ENCODE measurements at regions not wholly inside any gene's neighbourhood (a gene's known extent, or its start where the extent isn't known, plus 50 kb on each side); places are given as distances from the start of the nearest gene placed in this dataset.

- no peaks in the 10 kb centered on the region for H3K9me3 ChIP-seq (ENCODE audit: insufficient read depth, low read length)
- H3K79me2 ChIP-seq (ENCODE audit: insufficient read depth, low read length), result no peaks in the 10 kb centered on the region
- H3K9me2 ChIP-seq (replicated peaks; ENCODE audit: insufficient read depth, low read length), result no peaks in the 10 kb centered on the region
- H3K4me2 ChIP-seq (ENCODE audit: low read depth, low read length, poor library complexity, severe bottlenecking), result no peak overlapping the region
- H3K27me3 ChIP-seq (ENCODE audit: low read length), result no peaks in the 10 kb centered on the region
- TF ChIP-seq CTCF (IDR thresholded peaks at IDR 0.05; ENCODE audit: insufficient read depth, low read length, poor library complexity, severe bottlenecking) (no peak), EZH2phosphoT487 (conservative IDR thresholded peaks at IDR 0.05; ENCODE audit: low read length) (no peak)
- no peaks in the 10 kb centered on the region for H4K20me1 ChIP-seq (ENCODE audit: low read depth, low read length)
- H3K27ac ChIP-seq (ENCODE audit: low read depth, low read length), result no peak overlapping the region
- H3F3A ChIP-seq (ENCODE audit: insufficient read depth), result no peaks in the 10 kb centered on the region
- H2AFZ ChIP-seq (ENCODE audit: low read depth, low read length, severe bottlenecking), result no peak overlapping the region
- no peak overlapping the region for H3K4me3 ChIP-seq (ENCODE audit: insufficient read depth, low read length, poor library complexity, severe bottlenecking)
- no peak overlapping the region for H3K9ac ChIP-seq (ENCODE audit: low read length)
- no peaks in the 10 kb centered on the region for H3K36me3 ChIP-seq (ENCODE audit: low read length)
Observed at GRCh38 chr13:107003911-107004310, 436.0 kb upstream of the ARGLU1 start.

GRCh38 chr13:106998664-106999063 is 430.7 kb upstream of the ARGLU1 start:
- Histone ChIP-seq H3F3A (ENCODE audit: insufficient read depth) (no peaks in the 10 kb centered on the region), H3K4me3 (ENCODE audit: insufficient read depth, low read length, poor library complexity, severe bottlenecking) (no peak overlapping the region), H3K36me3 (ENCODE audit: low read length) (no peaks in the 10 kb centered on the region), H4K20me1 (ENCODE audit: low read depth, low read length) (no peaks in the 10 kb centered on the region), H3K4me2 (ENCODE audit: low read depth, low read length, poor library complexity, severe bottlenecking) (no peak overlapping the region), H3K27ac (ENCODE audit: low read depth, low read length) (no peak overlapping the region), H2AFZ (ENCODE audit: low read depth, low read length, severe bottlenecking) (no peak overlapping the region), H3K9me2 (replicated peaks; ENCODE audit: insufficient read depth, low read length) (no peaks in the 10 kb centered on the region), H3K27me3 (ENCODE audit: low read length) (no peaks in the 10 kb centered on the region), H3K9me3 (ENCODE audit: insufficient read depth, low read length) (no peaks in the 10 kb centered on the region), H3K79me2 (ENCODE audit: insufficient read depth, low read length) (no peaks in the 10 kb centered on the region), H3K9ac (ENCODE audit: low read length) (no peak overlapping the region)
- TF ChIP-seq CTCF (IDR thresholded peaks at IDR 0.05; ENCODE audit: insufficient read depth, low read length, poor library complexity, severe bottlenecking) (no peak), EZH2phosphoT487 (conservative IDR thresholded peaks at IDR 0.05; ENCODE audit: low read length) (no peak)

GRCh38 chr13:106997696-106998095 is 429.8 kb upstream of the ARGLU1 start:
- Histone ChIP-seq H4K20me1 (ENCODE audit: low read depth, low read length) (no peaks in the 10 kb centered on the region), H3K9me3 (ENCODE audit: insufficient read depth, low read length) (no peaks in the 10 kb centered on the region), H3F3A (ENCODE audit: insufficient read depth) (no peaks in the 10 kb centered on the region), H2AFZ (ENCODE audit: low read depth, low read length, severe bottlenecking) (no peak overlapping the region), H3K4me2 (ENCODE audit: low read depth, low read length, poor library complexity, severe bottlenecking) (no peak overlapping the region), H3K79me2 (ENCODE audit: insufficient read depth, low read length) (no peaks in the 10 kb centered on the region), H3K4me3 (ENCODE audit: insufficient read depth, low read length, poor library complexity, severe bottlenecking) (no peak overlapping the region), H3K27ac (ENCODE audit: low read depth, low read length) (no peak overlapping the region), H3K9me2 (replicated peaks; ENCODE audit: insufficient read depth, low read length) (no peaks in the 10 kb centered on the region), H3K27me3 (ENCODE audit: low read length) (no peaks in the 10 kb centered on the region), H3K9ac (ENCODE audit: low read length) (no peak overlapping the region), H3K36me3 (ENCODE audit: low read length) (no peaks in the 10 kb centered on the region)
- TF ChIP-seq CTCF (IDR thresholded peaks at IDR 0.05; ENCODE audit: insufficient read depth, low read length, poor library complexity, severe bottlenecking) (no peak), EZH2phosphoT487 (conservative IDR thresholded peaks at IDR 0.05; ENCODE audit: low read length) (no peak)

Data from SU-DHL-6 (cell line).